ENCODE measurements at regions not wholly inside any gene's neighbourhood (a gene's known extent, or its start where the extent isn't known, plus 50 kb on each side); places are given as distances from the start of the nearest gene placed in this dataset.

GRCh38 chr2:19818543-19818942 is 83.2 kb downstream of the TTC32 start:
- Histone ChIP-seq H3K4me3 (no peak overlapping the region), H3K36me3 (no peaks in the 10 kb centered on the region), H3K27ac (peak overlapping the region; percentile 58 to 61), H3K4me1 (ENCODE audit: control insufficient read depth in 1 of 2, low read depth in 2 of 2) (peaks cover 15 to 67% of the 10 kb centered on the region in 2 donors), H3K27me3 (replicated peaks; ENCODE audit: insufficient read depth) (no peaks in the 10 kb centered on the region), H3K9me3 (no peaks in the 10 kb centered on the region)
- DNase-seq (ENCODE audit: low spot score) (no peak), ATAC-seq (ENCODE audit: insufficient number of reproducible peaks, low FRiP score, low read depth) (no peak)
- no peak for TF ChIP-seq CTCF (IDR thresholded peaks at IDR 0.05)

- DNase-seq (ENCODE audit: low spot score) (no peak), ATAC-seq (ENCODE audit: insufficient number of reproducible peaks, low FRiP score, low read depth) (no peak)
- no peak overlapping the region for H3K4me3 ChIP-seq
- peaks cover 16 to 67% of the 10 kb centered on the region in 2 donors for H3K4me1 ChIP-seq (ENCODE audit: control insufficient read depth in 1 of 2, low read depth in 2 of 2)
- H3K27ac ChIP-seq = peak overlapping the region; percentile 58 to 61
- H3K36me3 ChIP-seq = no peaks in the 10 kb centered on the region
- no peak for TF ChIP-seq CTCF (IDR thresholded peaks at IDR 0.05)
- H3K9me3 ChIP-seq = no peaks in the 10 kb centered on the region
- H3K27me3 ChIP-seq (replicated peaks; ENCODE audit: insufficient read depth) = no peaks in the 10 kb centered on the region
These were observed 83.7 kb downstream of the TTC32 start for GRCh38 chr2:19818039-19818438.

- DNase-seq (ENCODE audit: low spot score) = no peak
- H3K4me1 ChIP-seq (ENCODE audit: control insufficient read depth in 1 of 2, low read depth in 2 of 2) = peaks cover 36 to 86% of the 10 kb centered on the region in 2 donors
- no peak for TF ChIP-seq CTCF (IDR thresholded peaks at IDR 0.05)
- no peak for ATAC-seq (ENCODE audit: insufficient number of reproducible peaks, low FRiP score, low read depth)
- H3K27me3 ChIP-seq (replicated peaks; ENCODE audit: insufficient read depth) = no peaks in the 10 kb centered on the region
- peak overlapping the region; percentile 43 to 48 for H3K27ac ChIP-seq
- H3K9me3 ChIP-seq = no peaks in the 10 kb centered on the region
- no peaks in the 10 kb centered on the region for H3K36me3 ChIP-seq
- no peak overlapping the region for H3K4me3 ChIP-seq
These were observed 86.0 kb downstream of the TTC32 start for GRCh38 chr2:19815746-19816145.

GRCh38 chr2:19812166-19812565 is 89.6 kb downstream of the TTC32 start:
- DNase-seq (ENCODE audit: low spot score) (peak; percentile 63), ATAC-seq (ENCODE audit: insufficient number of reproducible peaks, low FRiP score, low read depth) (no peak)
- TF ChIP-seq CTCF (IDR thresholded peaks at IDR 0.05) = peak; percentile 27
- Histone ChIP-seq H3K4me1 (ENCODE audit: control insufficient read depth in 1 of 2, low read depth in 2 of 2) (peaks cover 25 to 85% of the 10 kb centered on the region in 2 donors), H3K27me3 (replicated peaks; ENCODE audit: insufficient read depth) (no peaks in the 10 kb centered on the region), H3K4me3 (no peak overlapping the region), H3K36me3 (no peaks in the 10 kb centered on the region), H3K27ac (peak overlapping the region; percentile 73 to 86), H3K9me3 (no peaks in the 10 kb centered on the region)

- no peaks in the 10 kb centered on the region for H3K36me3 ChIP-seq
- H3K4me1 ChIP-seq (ENCODE audit: control insufficient read depth in 1 of 2, low read depth in 2 of 2) = peaks cover 25 to 85% of the 10 kb centered on the region in 2 donors
- H3K27me3 ChIP-seq (replicated peaks; ENCODE audit: insufficient read depth) = no peaks in the 10 kb centered on the region
- H3K9me3 ChIP-seq = no peaks in the 10 kb centered on the region
- peak overlapping the region; percentile 73 to 86 for H3K27ac ChIP-seq
- H3K4me3 ChIP-seq = no peak overlapping the region
- TF ChIP-seq CTCF (IDR thresholded peaks at IDR 0.05) = no peak
- DNase-seq (ENCODE audit: low spot score) = no peak
- ATAC-seq (ENCODE audit: insufficient number of reproducible peaks, low FRiP score, low read depth) = no peak
These were observed 90.6 kb downstream of the TTC32 start for GRCh38 chr2:19811186-19811585.

All from thoracic aorta (tissue), 2 donors.